Skin of body (tissue), 1 donor: ENCODE measurements at regions not wholly inside any gene's neighbourhood (a gene's known extent, or its start where the extent isn't known, plus 50 kb on each side); places are given as distances from the start of the nearest gene placed in this dataset.

ENCODE experiments used
- DNase-seq: peaks from one replicate; lab custom pipeline; 2025; lab: John Stamatoyannopoulos, UW

GRCh38 chr4:42330002-42330592 lies 67.2 kb upstream of the SHISA3 start:
- no peak for DNase-seq

GRCh38 chr4:42331040-42331439 lies 66.2 kb upstream of the SHISA3 start:
- no peak for DNase-seq

GRCh38 chr4:42331914-42332368 lies 65.3 kb upstream of the SHISA3 start:
- DNase-seq, result no peak

DNA sequence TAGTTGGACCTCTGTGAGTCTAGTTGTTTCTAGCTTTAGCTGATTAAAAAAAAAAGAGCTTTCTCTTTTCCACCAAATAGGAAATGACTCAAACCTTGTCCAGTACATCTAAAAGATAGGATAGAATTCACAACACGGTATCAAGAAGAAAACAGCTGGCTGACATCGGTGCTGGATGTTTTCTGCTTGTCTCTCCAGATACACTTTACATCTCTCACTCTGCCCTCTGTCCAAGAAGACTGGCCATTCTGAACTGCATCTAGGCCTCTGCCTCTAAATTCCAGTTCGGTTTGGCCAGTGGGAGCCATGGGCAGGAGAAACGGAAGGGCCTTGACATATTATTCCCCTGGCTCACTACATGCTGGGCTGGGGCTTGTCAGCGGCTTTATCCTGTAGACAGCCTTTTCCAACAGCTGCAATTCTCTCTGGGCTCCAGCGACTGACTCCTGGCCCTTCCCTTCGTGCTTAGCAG lies 57.3 kb upstream of the SHISA3 start:
- DNase-seq, result no peak

GRCh38 chr4:42341518-42342026 lies 55.7 kb upstream of the SHISA3 start:
- DNase-seq, result no peak

DNA sequence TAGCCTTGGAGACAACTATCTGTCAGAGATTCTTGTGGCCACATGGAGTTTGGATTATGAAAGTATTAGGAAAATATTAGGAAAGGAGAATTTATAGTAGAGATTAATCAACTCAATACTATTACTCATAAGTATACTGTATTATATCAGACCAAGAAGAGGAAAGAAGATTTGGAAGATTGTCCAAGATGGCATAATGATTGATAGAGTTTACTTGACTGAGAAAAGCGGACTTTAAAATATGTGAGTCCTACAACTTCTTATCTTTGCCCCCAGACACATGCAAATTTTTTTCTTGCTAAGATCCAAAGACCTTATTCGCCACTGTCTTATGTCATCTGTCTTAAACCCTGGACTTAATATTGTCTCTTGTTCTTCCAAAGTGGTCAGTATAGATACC lies 54.8 kb upstream of the SHISA3 start:
- no peak for DNase-seq

GRCh38 chr4:42344309-42344708 lies 53.0 kb upstream of the SHISA3 start:
- no peak for DNase-seq

DNA sequence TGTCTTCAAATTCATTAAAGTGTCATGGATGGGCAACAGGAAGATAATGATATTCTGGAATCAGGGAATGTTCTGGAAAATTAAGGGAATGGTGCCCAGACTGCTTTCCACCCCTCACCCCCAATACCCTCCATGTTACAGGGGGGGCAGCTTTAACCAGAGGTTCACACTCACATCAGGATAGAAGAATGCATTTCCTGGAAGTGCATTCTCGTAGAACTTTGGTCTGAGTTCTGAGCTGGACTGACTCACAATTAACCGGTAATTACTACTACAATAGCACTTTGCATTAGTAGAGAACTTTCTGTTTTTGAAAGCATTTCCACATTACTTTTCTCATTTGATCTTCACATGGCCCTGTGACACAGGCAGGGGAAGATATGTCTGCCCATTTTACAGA lies 52.5 kb upstream of the SHISA3 start:
- no peak for DNase-seq

DNA sequence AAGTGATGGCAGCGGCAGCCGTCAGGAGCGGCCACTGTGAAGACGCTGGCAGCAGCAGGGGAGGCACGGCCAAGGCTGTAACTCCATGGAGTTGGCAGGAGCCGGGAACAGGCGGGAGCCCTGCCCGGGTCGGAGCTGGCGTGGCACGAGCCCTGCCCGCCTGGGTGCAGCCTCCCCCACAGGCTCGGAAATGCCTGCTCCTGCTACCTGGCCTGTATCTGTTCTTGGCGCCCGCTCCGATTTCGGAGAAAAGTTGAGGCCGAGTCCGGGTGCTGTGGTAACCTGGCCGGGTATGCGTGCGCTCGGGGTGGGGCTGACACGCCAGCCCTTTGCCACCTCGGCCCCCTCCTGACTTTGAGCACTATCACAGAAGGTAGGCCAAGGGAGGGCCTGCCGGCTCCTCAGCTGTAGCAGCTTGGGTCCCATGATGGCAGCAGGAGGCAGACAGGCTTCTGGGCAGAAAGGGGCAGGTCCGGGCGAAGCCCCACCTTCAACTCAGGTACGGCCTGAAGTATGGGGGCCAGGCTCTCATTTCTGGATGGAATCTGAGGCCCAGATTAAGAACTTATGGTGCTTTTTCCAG lies 51.2 kb upstream of the SHISA3 start:
- DNase-seq, result no peak

DNA sequence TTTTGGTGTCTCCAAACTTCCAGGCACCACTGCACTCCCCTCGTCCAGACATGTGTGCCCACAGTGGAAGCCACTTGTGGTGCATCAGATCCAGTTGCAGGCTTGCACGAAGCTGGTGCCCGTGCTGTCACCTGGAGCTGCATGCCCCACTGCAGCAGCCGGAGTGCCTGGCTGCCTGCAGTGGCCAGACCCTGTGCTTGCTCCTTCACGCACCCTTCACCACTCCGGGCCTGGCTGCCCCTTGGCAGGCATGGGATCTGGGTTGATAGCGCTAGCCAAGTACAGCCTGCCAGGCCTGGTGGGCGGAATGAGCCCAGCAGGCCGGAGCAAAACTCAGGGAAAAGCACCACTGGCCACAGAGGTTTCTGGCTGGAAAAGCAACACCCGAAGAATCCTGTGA lies 50.2 kb upstream of the SHISA3 start:
- DNase-seq, result no peak
